ENCODE measurements at regions not wholly inside any gene's neighbourhood (a gene's known extent, or its start where the extent isn't known, plus 50 kb on each side); places are given as distances from the start of the nearest gene placed in this dataset.
"Not testable (repeated sequence)": the region's sequence is repeated elsewhere in the genome, so short reads cannot be mapped to it uniquely, and the experiment has no call there.

DNA sequence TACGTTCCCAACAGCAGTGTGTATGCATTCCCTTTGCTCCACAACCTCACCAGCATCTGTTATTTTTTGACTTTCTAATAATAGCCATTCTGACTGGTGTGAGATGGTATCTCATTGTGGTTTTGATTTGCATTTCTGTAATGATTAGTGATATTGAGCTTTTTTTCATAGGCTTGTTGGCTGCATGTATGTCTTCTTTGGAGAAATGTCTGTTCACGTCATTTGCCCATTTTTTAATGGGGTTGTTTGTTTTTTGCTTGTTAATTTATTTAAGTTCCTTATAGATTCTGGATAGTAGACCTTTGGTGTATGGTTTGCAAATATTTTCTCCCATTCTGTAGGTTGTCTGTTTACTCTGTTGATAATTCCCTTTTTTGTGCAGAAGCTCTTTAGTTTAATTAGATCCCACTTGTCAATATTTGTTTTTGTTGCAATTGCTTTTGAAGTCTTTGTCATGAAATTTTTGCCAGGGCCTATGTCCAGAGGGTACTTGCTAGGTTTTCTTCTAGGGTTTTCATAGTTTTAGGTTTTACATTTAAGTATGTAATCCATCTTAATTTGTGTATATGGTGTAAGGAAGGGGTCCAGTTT, 141.5 kb upstream of the PGRMC2 start (continued):
- TF ChIP-seq, protein P1, sequence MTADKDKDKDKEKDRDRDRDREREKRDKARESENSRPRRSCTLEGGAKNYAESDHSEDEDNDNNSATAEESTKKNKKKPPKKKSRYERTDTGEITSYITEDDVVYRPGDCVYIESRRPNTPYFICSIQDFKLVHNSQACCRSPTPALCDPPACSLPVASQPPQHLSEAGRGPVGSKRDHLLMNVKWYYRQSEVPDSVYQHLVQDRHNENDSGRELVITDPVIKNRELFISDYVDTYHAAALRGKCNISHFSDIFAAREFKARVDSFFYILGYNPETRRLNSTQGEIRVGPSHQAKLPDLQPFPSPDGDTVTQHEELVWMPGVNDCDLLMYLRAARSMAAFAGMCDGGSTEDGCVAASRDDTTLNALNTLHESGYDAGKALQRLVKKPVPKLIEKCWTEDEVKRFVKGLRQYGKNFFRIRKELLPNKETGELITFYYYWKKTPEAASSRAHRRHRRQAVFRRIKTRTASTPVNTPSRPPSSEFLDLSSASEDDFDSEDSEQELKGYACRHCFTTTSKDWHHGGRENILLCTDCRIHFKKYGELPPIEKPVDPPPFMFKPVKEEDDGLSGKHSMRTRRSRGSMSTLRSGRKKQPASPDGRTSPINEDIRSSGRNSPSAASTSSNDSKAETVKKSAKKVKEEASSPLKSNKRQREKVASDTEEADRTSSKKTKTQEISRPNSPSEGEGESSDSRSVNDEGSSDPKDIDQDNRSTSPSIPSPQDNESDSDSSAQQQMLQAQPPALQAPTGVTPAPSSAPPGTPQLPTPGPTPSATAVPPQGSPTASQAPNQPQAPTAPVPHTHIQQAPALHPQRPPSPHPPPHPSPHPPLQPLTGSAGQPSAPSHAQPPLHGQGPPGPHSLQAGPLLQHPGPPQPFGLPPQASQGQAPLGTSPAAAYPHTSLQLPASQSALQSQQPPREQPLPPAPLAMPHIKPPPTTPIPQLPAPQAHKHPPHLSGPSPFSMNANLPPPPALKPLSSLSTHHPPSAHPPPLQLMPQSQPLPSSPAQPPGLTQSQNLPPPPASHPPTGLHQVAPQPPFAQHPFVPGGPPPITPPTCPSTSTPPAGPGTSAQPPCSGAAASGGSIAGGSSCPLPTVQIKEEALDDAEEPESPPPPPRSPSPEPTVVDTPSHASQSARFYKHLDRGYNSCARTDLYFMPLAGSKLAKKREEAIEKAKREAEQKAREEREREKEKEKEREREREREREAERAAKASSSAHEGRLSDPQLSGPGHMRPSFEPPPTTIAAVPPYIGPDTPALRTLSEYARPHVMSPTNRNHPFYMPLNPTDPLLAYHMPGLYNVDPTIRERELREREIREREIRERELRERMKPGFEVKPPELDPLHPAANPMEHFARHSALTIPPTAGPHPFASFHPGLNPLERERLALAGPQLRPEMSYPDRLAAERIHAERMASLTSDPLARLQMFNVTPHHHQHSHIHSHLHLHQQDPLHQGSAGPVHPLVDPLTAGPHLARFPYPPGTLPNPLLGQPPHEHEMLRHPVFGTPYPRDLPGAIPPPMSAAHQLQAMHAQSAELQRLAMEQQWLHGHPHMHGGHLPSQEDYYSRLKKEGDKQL (CRISPR knock-in tag; IDR thresholded peaks at IDR 0.05; ENCODE audit: low read depth), result peak; percentile 88
- TF ChIP-seq SOX6 (IDR thresholded peaks at IDR 0.05); FOXP1 (IDR thresholded peaks at IDR 0.05); EP300 (CRISPR knock-in tag; IDR thresholded peaks at IDR 0.05; ENCODE audit: borderline replicate concordance): not testable (repeated sequence)
- TF ChIP-seq SOX6 (CRISPR knock-in tag; IDR thresholded peaks at IDR 0.05), result peak; percentile 71; the same call in 1 of the 2 replicates
- peak; percentile 20; the same call in 1 of the 2 replicates for TF ChIP-seq MIXL1 (CRISPR knock-in tag; IDR thresholded peaks at IDR 0.05)
- TF ChIP-seq BCL6 (CRISPR knock-in tag; IDR thresholded peaks at IDR 0.05), result peak; percentile 30; the same call in 1 of the 2 replicates
- TF ChIP-seq GATAD2A (CRISPR knock-in tag; IDR thresholded peaks at IDR 0.05), result peak; percentile 41; the same call in 1 of the 2 replicates
- TF ChIP-seq SOX5 (CRISPR knock-in tag; IDR thresholded peaks at IDR 0.05; ENCODE audit: borderline replicate concordance), result peak; percentile 71; the same call in 1 of the 2 replicates
- TF ChIP-seq FOXP1 (CRISPR knock-in tag; IDR thresholded peaks at IDR 0.05), result peak; percentile 57
- TF ChIP-seq, protein P2, sequence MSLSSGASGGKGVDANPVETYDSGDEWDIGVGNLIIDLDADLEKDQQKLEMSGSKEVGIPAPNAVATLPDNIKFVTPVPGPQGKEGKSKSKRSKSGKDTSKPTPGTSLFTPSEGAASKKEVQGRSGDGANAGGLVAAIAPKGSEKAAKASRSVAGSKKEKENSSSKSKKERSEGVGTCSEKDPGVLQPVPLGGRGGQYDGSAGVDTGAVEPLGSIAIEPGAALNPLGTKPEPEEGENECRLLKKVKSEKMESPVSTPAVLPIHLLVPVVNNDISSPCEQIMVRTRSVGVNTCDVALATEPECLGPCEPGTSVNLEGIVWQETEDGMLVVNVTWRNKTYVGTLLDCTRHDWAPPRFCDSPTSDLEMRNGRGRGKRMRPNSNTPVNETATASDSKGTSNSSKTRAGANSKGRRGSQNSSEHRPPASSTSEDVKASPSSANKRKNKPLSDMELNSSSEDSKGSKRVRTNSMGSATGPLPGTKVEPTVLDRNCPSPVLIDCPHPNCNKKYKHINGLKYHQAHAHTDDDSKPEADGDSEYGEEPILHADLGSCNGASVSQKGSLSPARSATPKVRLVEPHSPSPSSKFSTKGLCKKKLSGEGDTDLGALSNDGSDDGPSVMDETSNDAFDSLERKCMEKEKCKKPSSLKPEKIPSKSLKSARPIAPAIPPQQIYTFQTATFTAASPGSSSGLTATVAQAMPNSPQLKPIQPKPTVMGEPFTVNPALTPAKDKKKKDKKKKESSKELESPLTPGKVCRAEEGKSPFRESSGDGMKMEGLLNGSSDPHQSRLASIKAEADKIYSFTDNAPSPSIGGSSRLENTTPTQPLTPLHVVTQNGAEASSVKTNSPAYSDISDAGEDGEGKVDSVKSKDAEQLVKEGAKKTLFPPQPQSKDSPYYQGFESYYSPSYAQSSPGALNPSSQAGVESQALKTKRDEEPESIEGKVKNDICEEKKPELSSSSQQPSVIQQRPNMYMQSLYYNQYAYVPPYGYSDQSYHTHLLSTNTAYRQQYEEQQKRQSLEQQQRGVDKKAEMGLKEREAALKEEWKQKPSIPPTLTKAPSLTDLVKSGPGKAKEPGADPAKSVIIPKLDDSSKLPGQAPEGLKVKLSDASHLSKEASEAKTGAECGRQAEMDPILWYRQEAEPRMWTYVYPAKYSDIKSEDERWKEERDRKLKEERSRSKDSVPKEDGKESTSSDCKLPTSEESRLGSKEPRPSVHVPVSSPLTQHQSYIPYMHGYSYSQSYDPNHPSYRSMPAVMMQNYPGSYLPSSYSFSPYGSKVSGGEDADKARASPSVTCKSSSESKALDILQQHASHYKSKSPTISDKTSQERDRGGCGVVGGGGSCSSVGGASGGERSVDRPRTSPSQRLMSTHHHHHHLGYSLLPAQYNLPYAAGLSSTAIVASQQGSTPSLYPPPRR (CRISPR knock-in tag; IDR thresholded peaks at IDR 0.05; ENCODE audit: borderline replicate concordance), result peak; percentile 70; the same call in 1 of the 2 replicates
- TF ChIP-seq HMG20A (CRISPR knock-in tag; IDR thresholded peaks at IDR 0.05; ENCODE audit: borderline replicate concordance), result peak; percentile 54; the same call in 1 of the 2 replicates
- TF ChIP-seq TBX3 (IDR thresholded peaks at IDR 0.05; ENCODE audit: borderline replicate concordance), result peak; percentile 72
- peak; percentile 74 for TF ChIP-seq HHEX (CRISPR knock-in tag; IDR thresholded peaks at IDR 0.05)
- TF ChIP-seq NCOA2 (CRISPR knock-in tag; IDR thresholded peaks at IDR 0.05), result peak; percentile 20; the same call in 1 of the 2 replicates
- TF ChIP-seq ZBTB20 (CRISPR knock-in tag; IDR thresholded peaks at IDR 0.05; ENCODE audit: borderline replicate concordance, low read depth), result peak; percentile 70; the same call in 1 of the 2 replicates
- peak; percentile 83 for TF ChIP-seq TCF7 (IDR thresholded peaks at IDR 0.05; ENCODE audit: low read depth)
- TF ChIP-seq FOXJ3 (CRISPR knock-in tag; IDR thresholded peaks at IDR 0.05; ENCODE audit: borderline replicate concordance), result peak; percentile 45; the same call in 1 of the 2 replicates
- TF ChIP-seq EP300 (IDR thresholded peaks at IDR 0.05; ENCODE audit: low read depth in 2 of 2, low read length in 2 of 2), result peak in 1 of 2 experiments; percentile 31; a peak in 1 of 4 replicates
- TF ChIP-seq, protein P3, sequence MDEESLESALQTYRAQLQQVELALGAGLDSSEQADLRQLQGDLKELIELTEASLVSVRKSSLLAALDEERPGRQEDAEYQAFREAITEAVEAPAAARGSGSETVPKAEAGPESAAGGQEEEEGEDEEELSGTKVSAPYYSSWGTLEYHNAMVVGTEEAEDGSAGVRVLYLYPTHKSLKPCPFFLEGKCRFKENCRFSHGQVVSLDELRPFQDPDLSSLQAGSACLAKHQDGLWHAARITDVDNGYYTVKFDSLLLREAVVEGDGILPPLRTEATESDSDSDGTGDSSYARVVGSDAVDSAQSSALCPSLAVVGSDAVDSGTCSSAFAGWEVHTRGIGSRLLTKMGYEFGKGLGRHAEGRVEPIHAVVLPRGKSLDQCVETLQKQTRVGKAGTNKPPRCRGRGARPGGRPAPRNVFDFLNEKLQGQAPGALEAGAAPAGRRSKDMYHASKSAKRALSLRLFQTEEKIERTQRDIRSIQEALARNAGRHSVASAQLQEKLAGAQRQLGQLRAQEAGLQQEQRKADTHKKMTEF (CRISPR knock-in tag; IDR thresholded peaks at IDR 0.05), result peak; percentile 44; the same call in 1 of the 2 replicates

Measured in HepG2 (cell line).